TTC549 (cell line): ENCODE measurements at regions not wholly inside any gene's neighbourhood (a gene's known extent, or its start where the extent isn't known, plus 50 kb on each side); places are given as distances from the start of the nearest gene placed in this dataset.
"Not testable (repeated sequence)": the region's sequence is repeated elsewhere in the genome, so short reads cannot be mapped to it uniquely, and the experiment has no call there.

ENCODE experiments used
- FAIRE-seq: peaks from 2 replicates; lab custom pipeline; 2012; peaks lifted over from hg19 to GRCh38; lab: Jason Lieb, UNC

DNA sequence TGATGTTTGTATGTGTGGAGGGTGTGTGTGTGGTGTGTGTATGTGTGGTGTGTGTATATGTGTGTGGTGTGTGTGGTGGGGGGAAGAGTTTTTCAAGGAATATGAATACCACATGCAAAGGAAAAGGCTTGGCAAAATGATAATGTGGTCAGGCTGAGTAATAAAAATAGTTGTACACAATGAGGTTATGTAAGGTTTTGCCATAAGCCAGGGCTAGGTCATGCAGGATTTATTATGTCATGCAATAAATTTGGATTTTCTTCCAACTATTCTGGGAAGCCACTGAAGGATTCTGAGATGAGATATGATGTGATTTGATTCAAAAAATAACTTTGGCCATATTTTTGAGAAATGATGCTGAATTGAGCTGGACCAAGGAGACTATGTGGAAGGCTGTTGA, 1191.6 kb upstream of the SEL1L start:
- no peak for FAIRE-seq

DNA sequence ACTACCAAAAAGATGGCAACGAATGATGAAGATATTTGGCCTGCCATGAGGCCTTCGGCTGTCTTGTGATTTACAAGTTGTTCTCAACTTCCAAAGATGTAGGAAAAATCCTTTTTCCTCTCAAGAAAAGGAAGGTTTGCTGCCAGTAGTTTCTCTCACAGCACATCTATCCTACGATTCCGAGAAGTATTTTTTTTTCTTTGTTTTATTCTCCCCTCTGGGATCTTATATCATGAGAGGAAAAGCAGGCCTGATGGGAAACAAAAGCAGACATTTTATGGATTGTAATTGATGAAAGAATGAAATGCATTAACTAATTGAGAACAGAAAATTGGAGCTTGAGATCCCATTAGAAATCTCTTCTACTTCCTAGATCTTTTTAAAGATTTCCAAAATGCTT, 1197.9 kb upstream of the SEL1L start:
- FAIRE-seq = no peak

DNA sequence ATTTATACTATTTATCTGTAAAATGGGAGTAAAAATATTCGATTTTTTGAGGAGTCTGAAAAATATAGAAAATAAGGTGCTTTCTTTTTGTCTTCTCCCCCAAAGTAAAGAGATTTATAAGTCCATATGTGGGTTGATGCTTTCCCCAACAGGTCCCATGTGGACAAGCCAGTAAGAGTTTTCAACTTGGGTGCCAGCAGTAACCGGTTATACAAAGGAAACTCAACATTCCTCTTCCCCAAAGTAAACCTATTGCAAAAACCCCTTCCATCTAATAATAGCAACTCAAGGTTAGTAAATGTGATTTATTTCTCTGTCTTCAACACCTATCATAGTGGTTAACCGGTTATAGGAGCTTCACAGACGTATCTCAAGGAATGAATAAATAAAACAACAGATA, 1206.9 kb upstream of the SEL1L start:
- no peak for FAIRE-seq

DNA sequence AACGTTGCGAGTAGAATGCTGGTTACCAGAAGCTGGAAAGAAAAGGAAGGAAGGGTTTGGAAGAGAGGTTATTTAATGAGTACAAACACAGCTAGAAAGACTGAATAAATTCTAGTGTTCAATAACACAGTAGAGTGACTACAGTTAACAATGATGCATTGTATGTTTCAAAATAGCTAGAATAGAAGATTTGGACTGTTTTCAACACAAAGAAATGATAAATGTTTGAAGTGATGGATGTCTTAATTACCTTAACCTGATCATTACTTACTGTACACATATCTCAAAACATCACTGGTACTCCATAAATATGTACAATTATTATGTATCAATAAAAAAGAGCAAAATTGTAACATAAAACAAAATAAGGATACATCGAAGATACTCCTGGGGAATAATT, 1221.8 kb upstream of the SEL1L start:
- no peak for FAIRE-seq

DNA sequence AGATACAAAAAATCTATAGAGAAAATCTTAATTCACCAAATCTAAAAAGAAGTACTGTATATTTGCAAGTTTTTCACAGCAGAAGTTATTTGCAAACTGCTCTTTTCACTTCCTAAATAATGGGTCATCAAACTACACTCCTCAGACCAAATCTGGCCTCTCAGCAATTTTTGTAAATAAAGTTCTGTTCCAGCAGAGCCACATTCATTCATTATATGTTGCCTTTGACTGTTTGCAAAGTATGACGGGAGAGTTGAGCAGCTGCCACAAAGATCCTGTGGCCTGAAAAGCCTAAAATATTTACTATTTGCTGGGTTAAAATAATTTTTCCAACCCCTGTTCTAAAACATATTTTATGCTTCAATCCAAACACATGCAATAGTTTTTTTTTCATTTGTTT, 1222.3 kb upstream of the SEL1L start:
- no peak for FAIRE-seq

DNA sequence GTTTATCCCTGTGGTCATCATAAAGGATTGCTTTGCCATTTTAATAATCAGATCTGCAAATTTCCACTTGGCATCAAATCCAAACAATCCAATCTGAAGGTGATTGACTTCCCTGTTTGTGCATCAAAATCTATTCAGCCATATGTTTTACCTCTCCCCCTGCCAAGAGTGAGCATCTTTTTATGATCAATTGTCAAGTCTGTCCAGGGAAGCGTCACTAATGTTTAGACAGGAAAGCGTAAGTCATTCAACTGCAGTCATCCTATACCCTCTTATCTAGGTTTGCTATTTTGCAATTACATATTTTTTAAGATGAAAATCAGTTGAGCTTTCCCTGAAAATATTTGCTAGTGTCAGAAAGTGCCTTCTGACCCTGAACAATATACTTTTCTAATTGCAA, 1224.1 kb upstream of the SEL1L start:
- no peak for FAIRE-seq

DNA sequence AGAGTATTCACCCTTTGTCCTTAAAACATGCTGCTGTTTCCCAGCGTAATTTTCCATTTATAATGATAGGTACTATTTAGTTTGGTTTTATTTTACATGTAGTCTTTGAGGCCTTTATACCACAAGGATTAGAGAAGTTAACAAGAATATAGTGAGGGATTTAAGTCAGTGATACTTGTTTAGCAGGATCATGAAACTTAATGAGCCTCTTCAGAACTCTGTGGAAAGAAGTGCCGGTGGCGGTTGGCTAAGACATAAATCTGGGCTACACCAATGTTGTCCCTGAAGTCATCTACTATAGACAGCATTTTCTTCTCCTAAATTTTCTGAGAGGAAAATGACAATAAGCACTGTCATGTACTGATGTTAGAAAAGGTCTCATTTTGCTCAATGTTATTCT, 1226.0 kb upstream of the SEL1L start:
- no peak for FAIRE-seq

DNA sequence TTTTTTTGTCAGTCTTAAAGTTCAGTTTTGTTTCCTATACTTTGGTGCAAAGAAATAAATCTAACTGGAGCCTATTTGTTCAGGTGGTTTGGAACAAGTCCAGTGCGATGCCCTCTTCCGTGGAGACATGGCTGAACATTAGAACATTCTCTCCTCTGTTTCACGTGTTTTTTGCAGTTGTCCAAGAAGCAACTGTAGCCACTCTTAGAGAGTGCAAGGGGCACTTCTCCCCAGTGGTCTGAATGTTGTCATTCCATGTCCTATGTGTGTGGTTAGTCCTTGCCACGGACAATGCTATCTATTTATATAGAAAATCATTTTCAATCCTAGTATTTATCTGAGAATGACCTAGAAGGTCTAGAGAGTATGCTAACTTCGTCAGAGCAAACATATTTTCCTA, 1232.5 kb upstream of the SEL1L start:
- no peak for FAIRE-seq

DNA sequence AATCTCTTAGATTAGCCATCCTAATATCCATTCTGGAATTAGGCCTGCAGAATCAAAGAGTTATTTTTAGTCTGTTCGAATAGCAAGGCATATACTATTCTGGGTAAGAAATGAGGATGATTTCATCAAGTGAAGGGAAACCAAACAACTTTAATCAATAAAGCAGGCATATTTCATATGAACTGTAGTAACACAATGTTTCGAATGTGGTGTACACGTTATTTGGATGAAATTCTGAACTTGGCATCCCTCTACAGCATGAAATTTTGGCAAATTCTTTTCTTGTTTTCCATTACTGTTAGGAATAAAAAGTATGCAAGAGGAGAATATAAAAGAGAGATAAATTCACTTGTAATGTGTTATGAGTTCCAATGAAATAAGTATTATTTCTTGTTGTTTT, 1233.3 kb upstream of the SEL1L start:
- FAIRE-seq = no peak

DNA sequence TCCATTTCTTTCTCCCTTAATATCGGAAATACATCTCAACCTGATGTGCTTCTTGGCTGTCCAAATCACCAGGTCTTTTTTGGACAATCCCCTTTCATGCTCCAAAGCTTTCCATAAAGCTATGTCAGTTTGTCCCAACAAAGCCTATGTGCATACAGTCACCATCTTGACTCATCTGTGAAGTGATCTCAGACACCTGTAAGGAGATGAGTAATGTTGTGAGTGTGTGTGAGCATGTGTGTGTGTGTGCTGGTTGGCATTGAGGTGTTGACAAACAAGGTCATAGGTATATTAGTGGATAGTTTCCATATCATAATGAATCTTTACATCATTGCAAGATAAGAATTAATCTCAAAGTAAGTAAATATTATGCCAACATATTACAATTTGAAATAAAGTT, 1243.3 kb upstream of the SEL1L start:
- FAIRE-seq = no peak

DNA sequence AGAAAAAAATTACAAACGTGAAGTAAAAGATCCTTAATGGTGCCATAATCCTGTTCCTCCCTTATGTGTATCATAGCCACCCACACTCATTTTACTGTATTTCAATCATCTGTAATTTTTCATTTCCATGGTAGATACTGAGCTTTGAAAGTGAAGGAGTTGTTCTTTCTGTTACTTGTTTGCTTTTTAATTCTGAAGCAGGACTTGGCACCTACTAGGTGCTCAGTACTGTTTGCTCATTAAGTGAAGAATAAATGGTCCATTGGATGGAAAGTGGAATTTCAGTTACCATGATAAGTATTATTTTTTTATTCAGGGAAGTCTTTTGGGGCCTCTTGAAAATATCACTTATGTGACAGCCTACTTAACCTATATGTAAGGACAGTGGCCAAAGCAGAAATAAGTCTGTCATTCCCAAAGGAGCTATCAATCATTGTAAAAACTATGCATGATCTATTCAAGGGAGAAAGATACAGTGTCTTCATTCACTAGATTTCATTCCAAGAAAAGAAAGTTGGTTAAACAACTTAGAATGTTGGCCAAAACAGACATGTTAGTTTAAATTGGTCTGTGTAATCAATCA, 1244.4 kb upstream of the SEL1L start:
- no peak for FAIRE-seq

DNA sequence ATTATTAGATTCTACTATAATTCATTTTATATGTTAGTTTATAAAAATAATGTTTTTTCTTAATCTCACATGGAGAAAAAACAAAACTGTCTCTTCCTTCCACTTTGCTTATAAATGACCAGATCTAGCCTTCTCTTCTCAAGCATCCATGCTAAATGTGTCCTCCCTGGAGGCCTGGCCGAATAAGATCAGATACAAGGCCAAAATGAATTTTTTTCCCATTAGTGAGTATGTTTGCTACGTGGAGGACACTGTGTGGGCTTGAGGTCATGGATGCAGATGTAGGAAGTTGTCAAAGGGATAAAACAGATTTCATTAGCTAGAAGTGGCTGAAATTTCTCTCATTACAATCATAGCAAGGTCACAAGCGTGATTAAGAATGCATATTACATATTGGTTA, 1244.9 kb upstream of the SEL1L start:
- no peak for FAIRE-seq

DNA sequence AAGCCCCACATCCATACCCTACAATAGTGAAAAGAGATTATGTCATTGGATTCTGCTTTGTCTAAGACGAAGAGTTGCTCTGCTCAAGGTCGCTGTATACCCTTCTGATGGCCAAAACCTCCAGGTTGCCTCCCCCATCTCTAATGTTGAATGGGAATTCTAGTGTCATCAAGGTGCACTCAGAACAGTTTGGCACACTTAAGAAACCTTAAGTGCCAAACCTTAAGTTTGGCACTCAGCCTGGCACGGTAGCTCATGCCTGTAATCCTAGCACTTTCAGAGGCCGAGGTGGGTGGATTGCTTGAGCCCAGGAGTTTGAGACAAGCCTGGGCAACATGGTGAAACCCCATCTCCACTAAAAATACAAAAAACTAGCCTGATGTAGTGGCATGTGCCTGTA, 1245.6 kb upstream of the SEL1L start:
- no peak for FAIRE-seq

DNA sequence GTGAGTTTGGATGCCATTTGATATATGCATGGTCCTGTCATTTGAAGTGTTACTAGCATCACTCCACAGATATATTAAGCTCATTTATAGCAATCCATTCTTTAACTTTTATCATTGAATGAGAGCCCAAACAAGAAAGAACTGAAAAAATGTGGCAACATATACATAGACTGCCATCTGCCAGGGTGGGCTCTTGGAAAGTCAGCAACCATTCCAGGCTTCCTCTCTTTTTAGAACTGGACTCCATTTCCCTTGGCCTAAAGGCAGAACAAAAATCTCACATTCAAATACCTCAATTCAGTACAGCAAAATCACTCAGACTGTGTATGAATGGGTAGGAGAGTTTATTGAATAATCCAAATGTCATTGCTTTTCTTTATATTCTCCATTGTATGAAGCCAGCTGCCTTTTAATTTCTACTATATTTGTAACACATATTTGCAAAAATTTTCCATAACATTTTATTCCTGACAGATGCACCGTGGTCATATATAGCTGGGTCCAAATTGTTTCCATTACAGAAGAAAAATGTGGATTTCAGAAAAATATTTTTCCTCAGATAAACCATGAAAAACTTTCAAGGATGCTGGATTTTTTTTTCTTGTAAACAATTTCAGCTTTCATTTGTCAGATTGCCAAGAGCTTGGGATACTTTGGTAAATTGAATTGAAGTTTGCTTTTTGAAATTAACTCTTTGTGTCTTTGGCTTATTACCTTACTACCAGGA, 1252.3 kb upstream of the SEL1L start:
- FAIRE-seq = no peak

DNA sequence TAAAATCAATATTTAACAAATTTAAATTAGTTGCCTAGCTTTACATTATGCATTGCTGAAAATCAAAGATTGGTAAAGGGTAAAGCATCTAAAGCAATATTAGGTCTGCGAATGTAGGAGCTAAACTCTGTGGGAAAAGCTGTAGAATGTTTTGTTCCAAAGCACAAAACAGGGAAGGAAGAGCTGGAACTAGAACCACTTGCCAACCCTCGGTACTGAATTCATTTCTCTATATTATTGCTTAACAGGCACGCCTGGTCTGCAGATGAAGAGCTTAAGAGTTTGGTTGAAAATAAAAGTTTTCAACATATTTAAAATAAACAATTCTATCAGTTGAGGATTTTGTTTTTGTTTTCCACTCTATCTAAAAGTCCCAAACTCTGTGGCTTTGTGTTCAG, 1252.8 kb upstream of the SEL1L start:
- FAIRE-seq = no peak

DNA sequence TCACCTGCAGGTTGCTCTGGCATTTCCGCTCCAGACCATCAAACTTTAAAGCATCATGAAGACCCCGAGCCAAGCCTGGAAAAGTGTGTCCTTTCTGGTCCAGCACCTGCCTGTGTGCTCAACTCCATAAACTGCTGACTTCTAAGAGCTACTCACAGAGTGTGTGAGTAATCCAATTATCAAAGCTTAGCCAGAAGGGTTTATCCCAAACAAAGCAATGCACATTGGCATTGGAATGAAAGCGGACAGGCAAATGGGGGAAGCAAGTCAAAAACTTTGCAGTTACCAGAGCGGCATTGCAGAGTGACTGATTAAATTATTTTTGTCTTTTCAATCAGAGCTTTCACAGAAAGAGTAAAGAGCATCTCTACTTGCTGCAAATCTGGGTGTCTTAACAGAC, 1262.4 kb upstream of the SEL1L start:
- FAIRE-seq = no peak

DNA sequence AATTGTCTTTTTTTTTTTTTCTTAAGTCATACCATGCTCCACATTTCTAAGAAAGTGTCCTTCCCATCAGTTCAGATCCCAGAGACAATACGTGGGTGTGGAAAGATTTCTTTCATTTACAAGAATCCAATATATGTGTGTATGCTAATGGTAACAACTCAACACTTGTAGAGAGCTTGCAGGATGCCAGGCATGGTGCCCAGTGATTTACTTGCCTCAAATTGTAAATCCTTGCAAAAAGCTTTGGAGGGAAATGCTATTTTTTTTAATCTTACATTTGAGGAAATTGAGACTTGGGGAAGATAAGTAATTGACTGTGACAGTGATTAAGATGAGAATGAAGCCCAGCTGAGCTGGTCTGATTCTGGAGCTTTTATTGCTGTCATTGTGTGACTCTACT, 1264.6 kb upstream of the SEL1L start:
- no peak for FAIRE-seq

DNA sequence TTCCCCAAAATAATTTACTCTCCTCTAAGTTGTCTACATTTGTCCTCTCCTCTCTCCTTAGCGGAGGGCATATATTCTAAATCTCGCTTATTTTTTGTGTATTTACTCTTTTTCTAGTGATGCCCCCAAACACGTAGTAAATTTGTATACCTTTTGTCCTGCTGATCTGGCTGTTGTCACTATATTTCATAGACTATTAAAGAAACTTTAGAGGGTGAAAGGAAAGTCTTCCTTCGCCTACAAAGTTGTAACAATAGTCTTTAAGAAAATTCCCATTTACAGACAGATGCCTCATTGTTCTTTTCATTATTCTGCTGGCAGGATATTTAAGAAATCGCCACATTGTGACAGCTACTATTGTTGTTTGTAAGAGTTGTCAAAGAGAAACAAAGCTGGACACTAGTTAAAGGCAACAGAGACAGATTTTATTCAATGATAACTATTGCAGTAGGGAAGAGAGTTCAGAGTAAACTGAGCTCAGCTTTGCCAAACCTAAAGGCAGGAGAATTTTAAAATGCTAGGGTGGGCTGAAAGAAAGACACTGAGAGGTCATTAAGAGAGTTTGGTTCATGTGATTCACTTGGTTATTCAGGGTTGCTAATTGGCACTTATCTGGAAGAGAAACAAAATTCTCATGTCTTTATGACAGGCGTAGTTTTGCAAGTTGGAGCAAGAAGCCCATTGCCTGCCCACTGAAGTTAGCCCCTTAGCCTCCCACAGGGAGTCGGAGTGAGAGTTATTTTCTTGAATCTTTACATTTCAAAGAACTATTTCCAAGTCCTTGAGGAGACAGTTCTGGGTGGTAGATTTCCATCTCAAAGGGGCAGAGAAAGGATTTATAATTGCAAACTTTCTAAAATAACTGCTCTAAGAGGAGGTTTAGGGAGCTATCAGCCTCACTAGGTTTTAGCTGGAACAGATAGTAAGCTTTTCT, 1272.5 kb upstream of the SEL1L start:
- FAIRE-seq = no peak

DNA sequence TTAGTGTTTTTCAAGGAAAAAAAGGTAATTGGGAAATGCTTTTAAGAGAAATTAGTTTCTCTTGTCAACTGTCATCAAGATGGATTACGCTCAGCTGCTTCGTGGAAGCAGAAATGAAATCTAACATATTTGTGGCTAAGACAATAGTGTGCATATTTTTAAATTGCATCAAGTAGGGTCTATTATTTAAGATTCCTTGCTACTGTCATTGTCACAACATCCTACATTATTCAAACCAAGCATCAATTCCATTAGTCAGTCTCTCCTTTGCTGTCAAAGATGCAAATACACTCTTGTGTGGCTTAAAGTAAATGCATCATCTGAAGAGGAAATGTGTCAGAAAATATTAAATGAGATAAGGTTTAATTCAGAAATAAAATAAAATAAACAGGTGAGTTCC, 1277.6 kb upstream of the SEL1L start:
- FAIRE-seq = no peak

DNA sequence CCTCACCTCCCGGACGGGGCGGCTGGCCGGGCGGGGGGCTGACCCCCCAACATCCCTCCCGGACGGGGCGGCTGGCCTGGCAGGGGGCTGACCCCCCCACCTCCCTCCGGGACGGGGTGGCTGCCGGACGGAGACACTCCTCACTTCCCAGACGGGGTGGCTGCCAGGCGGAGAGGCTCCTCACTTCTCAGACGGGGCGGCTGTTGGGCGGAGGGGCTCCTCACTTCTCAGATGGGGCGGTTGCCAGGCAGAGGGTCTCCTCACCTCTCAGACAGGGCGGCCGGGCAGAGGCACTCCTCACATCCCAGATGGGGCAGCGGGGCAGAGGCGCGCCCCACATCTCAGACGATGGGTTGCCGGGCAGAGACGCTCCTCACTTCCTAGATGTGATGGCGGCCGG, 1280.7 kb upstream of the SEL1L start:
- FAIRE-seq = not testable (repeated sequence)

DNA sequence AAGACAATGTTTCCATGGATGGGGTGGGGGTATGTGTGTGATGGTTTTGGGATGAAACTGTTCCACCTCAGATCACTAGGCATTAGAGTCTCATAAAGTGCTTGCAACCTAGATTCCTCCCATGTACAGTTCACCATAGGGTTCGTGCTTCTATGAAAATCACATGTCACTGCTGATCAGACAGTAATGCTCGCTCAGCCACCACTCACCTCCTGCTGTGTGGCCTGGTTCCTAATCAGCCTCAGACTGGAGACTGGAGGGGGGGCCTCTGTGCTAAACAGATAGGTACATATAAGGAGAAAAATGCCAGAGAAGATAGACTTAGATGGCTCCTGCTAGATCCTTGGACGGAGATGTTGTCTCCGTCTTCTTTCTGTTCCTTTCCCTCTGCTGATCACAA, 1296.9 kb upstream of the SEL1L start:
- FAIRE-seq = no peak

DNA sequence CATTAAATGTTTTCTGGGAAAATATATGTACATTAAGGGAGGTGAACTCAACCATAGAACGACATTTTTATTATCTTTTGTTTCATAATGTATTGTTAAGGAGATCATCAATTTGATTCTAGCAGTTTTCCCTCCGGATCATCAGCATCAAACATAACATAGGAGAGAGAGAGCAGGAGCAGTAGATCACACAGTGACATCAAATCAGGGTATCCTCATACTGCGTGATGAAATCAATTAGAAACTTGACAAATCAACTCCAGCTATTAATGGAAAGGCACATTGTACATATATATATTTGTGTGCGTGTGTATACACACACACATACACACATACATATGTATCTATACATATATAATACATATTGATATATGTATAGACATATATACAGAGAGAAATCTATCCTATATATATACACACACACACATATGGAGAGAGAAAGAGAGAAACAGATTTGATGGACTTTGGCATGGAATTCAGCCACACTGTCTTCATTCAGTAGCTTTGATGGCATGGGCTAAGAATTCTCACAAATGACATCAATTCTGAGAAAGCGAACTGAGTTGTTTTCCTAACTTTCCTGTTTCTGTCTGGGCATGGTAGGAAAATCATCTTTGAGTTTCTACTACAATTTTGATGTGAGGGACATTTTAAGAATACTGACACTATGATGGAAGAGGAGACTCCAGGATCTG, 1302.8 kb upstream of the SEL1L start:
- FAIRE-seq = no peak

DNA sequence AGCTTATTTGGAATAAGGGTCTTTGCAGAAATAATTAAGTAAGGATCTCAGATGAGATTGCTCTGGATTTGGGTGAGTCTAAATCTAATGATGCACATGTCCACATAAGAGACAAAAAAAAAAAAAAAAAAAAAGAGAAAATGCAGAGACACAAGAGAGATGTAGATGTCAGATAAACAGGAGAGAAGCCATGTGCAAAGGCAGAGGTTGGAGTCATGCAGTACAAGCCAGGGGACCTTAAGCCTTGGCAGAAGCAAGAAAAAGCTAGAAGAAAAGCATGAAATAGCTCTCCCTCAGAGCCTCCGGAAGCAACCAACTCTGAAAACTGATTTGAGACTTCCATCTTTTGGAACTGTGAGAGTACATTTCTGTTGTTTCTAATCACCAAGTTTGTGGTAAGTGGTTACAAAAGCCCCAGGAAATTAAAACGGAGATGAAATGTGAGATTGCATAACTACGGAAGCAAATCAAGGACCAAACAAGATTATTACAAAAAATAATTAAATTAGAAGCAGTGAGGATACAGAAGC, 1304.0 kb upstream of the SEL1L start:
- no peak for FAIRE-seq
